ENCODE measurements at regions not wholly inside any gene's neighbourhood (a gene's known extent, or its start where the extent isn't known, plus 50 kb on each side); places are given as distances from the start of the nearest gene placed in this dataset.

DNA sequence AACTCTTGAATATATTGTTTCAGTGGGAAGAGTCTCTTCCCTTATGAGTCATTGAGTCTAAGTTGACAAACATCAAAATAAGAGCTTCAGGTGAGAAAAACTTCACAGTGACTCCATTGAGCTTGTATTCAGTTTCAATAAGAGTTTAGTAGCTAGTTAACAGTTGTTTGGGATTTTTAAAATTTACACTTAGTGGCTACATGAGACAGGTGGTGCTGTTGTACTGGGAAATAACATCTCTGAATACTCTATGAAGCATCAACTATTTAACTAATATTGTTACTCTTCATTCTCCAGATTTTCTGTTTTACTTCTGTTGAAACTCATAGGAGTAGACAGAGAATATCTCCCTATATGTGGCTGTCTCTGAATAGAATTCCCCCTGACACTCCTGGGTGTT, 1609.1 kb downstream of the C4orf33 start:
- H3K4me3 ChIP-seq: no peak overlapping the region
- intact Hi-C loops (cut with micrococcal nuclease): no loop called here
- no peaks in the 10 kb centered on the region for H3K36me3 ChIP-seq
- no peak for DNase-seq
- H3K27me3 ChIP-seq (ENCODE audit: low read depth): no peaks in the 10 kb centered on the region
- no peaks in the 10 kb centered on the region for H3K9me3 ChIP-seq (replicated peaks)
- TF ChIP-seq, protein P1, sequence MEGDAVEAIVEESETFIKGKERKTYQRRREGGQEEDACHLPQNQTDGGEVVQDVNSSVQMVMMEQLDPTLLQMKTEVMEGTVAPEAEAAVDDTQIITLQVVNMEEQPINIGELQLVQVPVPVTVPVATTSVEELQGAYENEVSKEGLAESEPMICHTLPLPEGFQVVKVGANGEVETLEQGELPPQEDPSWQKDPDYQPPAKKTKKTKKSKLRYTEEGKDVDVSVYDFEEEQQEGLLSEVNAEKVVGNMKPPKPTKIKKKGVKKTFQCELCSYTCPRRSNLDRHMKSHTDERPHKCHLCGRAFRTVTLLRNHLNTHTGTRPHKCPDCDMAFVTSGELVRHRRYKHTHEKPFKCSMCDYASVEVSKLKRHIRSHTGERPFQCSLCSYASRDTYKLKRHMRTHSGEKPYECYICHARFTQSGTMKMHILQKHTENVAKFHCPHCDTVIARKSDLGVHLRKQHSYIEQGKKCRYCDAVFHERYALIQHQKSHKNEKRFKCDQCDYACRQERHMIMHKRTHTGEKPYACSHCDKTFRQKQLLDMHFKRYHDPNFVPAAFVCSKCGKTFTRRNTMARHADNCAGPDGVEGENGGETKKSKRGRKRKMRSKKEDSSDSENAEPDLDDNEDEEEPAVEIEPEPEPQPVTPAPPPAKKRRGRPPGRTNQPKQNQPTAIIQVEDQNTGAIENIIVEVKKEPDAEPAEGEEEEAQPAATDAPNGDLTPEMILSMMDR (IDR thresholded peaks at IDR 0.05; ENCODE audit: borderline replicate concordance): no peak
- no peaks in the 10 kb centered on the region for H3K4me1 ChIP-seq
- H3K27ac ChIP-seq (replicated peaks): no peak overlapping the region

DNA sequence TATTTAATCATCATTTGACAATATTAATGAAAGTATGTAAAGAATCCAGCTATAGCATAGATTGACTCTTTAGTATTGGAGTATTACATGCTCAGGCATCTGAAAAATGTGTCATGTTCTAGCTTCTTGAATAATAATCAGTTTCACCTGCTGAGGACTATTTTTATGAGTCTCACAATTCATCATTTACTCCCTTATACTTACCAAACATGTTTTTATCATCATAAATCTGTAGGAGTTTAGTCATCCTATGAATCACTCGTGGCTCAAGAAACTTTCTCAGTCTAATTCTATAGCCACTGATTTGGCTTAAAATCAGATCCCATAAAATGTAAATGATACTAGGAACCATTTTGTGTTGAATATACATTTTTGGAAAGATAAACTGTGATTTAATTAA, 1616.1 kb downstream of the C4orf33 start:
- DNase-seq: no peak
- Histone ChIP-seq H3K9me3 (replicated peaks) (peaks cover 3% of the 10 kb centered on the region), H3K27me3 (ENCODE audit: low read depth) (no peaks in the 10 kb centered on the region), H3K4me3 (no peak overlapping the region), H3K4me1 (no peaks in the 10 kb centered on the region), H3K27ac (replicated peaks) (no peak overlapping the region), H3K36me3 (no peaks in the 10 kb centered on the region)
- TF ChIP-seq, protein P1 (IDR thresholded peaks at IDR 0.05; ENCODE audit: borderline replicate concordance): no peak
- intact Hi-C loops (cut with micrococcal nuclease): no loop called here

DNA sequence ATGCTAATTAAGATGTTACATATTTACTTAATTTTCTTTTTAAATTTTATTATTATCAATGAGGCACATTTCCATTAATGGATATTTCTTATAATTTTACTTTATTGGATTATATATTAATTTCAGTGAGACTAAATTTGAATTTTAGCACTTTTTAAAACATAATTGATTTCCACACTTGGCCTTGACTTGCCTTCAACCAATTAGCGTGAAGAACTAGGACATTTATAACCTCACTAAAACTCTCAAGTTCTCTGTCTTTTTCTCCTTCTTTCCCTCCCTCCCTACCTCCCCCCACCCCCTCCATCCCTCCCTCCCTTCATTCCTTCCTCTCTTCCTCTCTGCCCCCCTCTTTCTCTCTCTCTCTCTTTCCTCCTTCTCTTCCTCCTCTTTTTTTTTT, 1618.1 kb downstream of the C4orf33 start:
- no peak for DNase-seq
- H3K4me3 ChIP-seq: no peak overlapping the region
- TF ChIP-seq, protein P1 (IDR thresholded peaks at IDR 0.05; ENCODE audit: borderline replicate concordance): no peak
- no peaks in the 10 kb centered on the region for H3K4me1 ChIP-seq
- H3K27me3 ChIP-seq (ENCODE audit: low read depth): no peaks in the 10 kb centered on the region
- no peak overlapping the region for H3K27ac ChIP-seq (replicated peaks)
- intact Hi-C loops (cut with micrococcal nuclease): no loop called here
- no peaks in the 10 kb centered on the region for H3K36me3 ChIP-seq
- peaks cover 3% of the 10 kb centered on the region for H3K9me3 ChIP-seq (replicated peaks)

DNA sequence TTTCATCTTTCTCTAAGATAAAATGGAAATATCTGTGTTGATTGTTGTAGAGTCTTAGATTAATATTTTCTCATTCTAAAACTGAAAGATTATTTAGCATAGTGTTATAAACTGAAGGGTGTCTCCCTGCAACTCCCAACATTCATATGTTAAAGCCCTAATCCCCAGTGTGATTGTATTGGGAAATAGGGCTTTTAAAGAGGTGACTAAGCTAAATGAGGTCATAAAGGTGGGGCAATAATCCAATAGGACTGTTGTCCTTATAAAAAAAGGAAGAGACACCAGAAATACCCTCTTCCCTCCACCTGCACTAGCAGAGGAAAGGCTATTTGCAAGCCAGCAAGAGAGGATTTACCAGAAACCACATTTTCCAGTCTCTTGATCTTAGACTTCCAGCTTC, 1626.4 kb downstream of the C4orf33 start:
- TF ChIP-seq, protein P1 (IDR thresholded peaks at IDR 0.05; ENCODE audit: borderline replicate concordance): no peak
- no peak for DNase-seq
- Histone ChIP-seq H3K27me3 (ENCODE audit: low read depth) (no peaks in the 10 kb centered on the region), H3K4me1 (no peaks in the 10 kb centered on the region), H3K27ac (replicated peaks) (no peak overlapping the region), H3K4me3 (no peak overlapping the region), H3K36me3 (no peaks in the 10 kb centered on the region), H3K9me3 (replicated peaks) (no peaks in the 10 kb centered on the region)
- intact Hi-C loops (cut with micrococcal nuclease): no loop called here

DNA sequence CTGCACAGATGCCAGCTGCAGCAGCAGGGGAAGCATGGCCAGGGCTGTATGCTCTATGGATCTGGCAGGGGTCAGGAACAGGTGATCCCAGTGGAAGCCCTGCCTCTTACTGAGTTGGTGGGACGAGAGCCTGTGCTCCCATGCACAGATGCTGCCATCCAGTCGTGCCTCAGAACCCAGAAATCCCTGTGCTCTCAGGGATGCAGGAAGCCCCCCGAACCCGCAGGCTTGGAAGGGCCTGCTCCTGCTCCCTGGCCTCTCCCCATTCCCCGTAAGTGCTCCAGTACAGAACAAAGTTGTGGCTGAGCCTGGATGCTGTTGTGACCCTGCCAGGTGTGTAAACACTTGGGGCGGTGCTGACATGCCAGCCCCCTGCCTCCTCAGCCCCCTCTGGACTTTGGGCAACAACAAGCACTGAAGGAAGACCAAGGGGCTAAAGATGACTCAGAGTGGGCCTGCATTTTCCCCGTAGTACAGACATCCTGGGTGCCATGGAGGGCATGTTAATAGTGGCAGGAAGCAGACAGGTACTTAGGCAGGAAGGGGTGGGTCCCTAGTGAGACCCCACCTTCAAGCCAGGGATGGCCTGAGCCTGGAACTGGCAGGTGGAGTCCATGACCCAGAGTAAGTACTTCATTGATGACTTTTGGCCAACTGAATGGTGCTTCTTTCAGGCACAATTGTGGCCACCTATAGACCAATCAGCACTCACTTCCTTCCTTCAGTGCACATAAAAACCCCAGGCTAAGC, 1640.7 kb downstream of the C4orf33 start:
- DNase-seq: no peak
- intact Hi-C loops (cut with micrococcal nuclease): no loop called here
- H3K27ac ChIP-seq (replicated peaks): no peak overlapping the region
- TF ChIP-seq, protein P1 (IDR thresholded peaks at IDR 0.05; ENCODE audit: borderline replicate concordance): no peak
- H3K27me3 ChIP-seq (ENCODE audit: low read depth): no peaks in the 10 kb centered on the region
- H3K4me1 ChIP-seq: no peaks in the 10 kb centered on the region
- H3K36me3 ChIP-seq: no peaks in the 10 kb centered on the region
- H3K4me3 ChIP-seq: no peak overlapping the region
- H3K9me3 ChIP-seq (replicated peaks): peaks cover 31% of the 10 kb centered on the region

Measured in left ventricle myocardium inferior (tissue), 1 donor.